Chondrocyte (in vitro differentiated cells): ENCODE measurements at regions not wholly inside any gene's neighbourhood (a gene's known extent, or its start where the extent isn't known, plus 50 kb on each side); places are given as distances from the start of the nearest gene placed in this dataset.

Experiments
- DNase-seq: peaks from one replicate; pipeline ENCODE4 v3.0.0; 2021; ENCODE audit warnings: mixed read lengths, low spot score
- H3K27ac Mint-ChIP-seq: one replicate; pipeline ENCODE4 v1.8.0; 2021; ENCODE audit warnings: mild to moderate bottlenecking, moderate library complexity, mixed read lengths; ENCODE audit not compliant: unreplicated experiment
- H3K27me3 Mint-ChIP-seq: 2 replicates; pipeline ENCODE4 v1.8.0; 2021; ENCODE audit warnings: low read depth, mixed read lengths
- H3K36me3 Mint-ChIP-seq: 2 replicates; pipeline ENCODE4 v1.8.0; 2021; ENCODE audit warnings: low read depth, mixed read lengths
- H3K4me1 Mint-ChIP-seq: 2 replicates; pipeline ENCODE4 v1.8.0; 2021; ENCODE audit warnings: low read depth, mild to moderate bottlenecking, mixed read lengths
- H3K4me3 Mint-ChIP-seq: one replicate; pipeline ENCODE4 v1.8.0; 2021; ENCODE audit warnings: mild to moderate bottlenecking, moderate library complexity, mixed read lengths; ENCODE audit not compliant: unreplicated experiment
- H3K9me3 Mint-ChIP-seq: 2 replicates; pipeline ENCODE4 v1.8.0; 2021; ENCODE audit warnings: low read depth, mixed read lengths
- TF ChIP-seq, protein P1 (sequence below): fragments of 200-600 bp; sonication (generic); IDR thresholded peaks from 2 replicates; pipeline ENCODE4 v1.5.0; 2021; ENCODE audit warnings: antibody characterized with exemption, mild to moderate bottlenecking, moderate library complexity

DNA sequence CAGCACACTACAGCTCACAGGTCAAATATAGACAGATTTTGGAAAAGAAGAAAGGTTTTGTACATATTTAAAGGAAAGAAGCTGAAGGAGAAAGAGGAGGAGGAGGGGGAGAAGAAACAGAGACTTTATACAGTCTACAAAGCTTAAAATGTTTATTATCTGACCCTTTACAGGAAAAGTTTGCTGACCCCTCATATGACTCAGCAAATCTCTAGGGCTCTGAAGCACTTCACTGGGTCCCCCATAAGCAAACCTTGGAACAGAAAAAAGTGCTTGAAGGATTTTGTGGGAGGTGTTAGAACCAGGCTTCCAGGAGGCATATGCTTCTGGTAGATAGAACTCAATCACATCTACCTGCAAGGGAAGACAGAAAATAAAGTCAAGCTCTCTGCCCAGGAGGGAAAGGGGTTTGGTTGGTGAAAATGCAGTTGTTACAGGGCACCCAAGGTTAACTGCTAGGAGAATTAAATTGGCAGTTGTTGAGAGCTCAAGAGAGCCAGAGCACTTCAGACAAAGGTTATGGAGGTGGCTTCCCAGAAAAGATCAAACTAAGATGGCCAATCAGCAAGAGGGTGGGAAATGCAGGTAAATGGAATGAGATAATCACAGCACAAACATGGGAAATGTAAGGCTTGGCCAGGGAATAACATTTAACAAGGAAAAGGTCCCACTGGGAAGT, 207.4 kb upstream of the SGK1 start:
- no peaks in the 10 kb centered on the region for H3K9me3 Mint-ChIP-seq
- H3K27me3 Mint-ChIP-seq: no peaks in the 10 kb centered on the region
- H3K27ac Mint-ChIP-seq: no peak overlapping the region
- peaks cover 33% of the 10 kb centered on the region for H3K4me1 Mint-ChIP-seq
- TF ChIP-seq, protein P1, sequence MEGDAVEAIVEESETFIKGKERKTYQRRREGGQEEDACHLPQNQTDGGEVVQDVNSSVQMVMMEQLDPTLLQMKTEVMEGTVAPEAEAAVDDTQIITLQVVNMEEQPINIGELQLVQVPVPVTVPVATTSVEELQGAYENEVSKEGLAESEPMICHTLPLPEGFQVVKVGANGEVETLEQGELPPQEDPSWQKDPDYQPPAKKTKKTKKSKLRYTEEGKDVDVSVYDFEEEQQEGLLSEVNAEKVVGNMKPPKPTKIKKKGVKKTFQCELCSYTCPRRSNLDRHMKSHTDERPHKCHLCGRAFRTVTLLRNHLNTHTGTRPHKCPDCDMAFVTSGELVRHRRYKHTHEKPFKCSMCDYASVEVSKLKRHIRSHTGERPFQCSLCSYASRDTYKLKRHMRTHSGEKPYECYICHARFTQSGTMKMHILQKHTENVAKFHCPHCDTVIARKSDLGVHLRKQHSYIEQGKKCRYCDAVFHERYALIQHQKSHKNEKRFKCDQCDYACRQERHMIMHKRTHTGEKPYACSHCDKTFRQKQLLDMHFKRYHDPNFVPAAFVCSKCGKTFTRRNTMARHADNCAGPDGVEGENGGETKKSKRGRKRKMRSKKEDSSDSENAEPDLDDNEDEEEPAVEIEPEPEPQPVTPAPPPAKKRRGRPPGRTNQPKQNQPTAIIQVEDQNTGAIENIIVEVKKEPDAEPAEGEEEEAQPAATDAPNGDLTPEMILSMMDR: no peak
- H3K4me3 Mint-ChIP-seq: no peak overlapping the region
- H3K36me3 Mint-ChIP-seq: no peaks in the 10 kb centered on the region
- no peak for DNase-seq

DNA sequence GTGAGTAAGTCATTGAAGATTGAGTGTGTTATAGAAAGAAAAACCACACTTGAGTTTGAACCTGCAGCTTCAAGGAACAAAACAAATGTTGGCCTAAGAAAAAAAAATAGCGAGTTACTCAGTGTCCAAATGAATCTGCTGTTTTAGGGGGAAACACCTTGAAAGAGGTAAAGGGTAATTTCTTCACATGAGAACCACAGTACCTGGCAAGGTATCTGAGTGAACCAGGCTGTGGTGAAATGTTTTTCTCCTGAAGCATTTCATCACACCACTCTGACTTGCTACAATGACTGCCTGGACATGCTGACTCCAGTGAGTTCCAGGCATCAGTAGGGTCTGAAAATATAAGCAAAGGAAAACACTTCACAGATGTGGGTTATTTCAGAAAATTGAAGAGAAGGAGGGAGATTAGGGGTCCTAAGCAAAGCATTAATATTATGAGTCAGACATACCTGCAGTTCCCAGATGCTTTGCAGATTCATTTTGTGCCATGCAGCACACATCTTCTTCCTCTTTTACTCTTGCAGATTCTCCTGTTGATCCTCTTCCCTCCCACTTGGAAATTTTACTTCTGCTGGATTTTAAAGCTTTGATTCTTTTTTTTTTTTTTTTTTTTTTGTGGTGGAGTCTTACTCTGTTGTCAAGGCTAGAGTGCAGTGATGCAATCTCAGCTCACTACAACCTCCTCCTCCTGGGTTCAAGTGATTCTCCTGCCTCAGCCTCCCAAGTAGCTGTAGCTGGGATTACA, 206.2 kb upstream of the SGK1 start:
- DNase-seq: no peak
- H3K9me3 Mint-ChIP-seq: no peaks in the 10 kb centered on the region
- H3K4me3 Mint-ChIP-seq: no peak overlapping the region
- H3K27ac Mint-ChIP-seq: no peak overlapping the region
- no peaks in the 10 kb centered on the region for H3K36me3 Mint-ChIP-seq
- TF ChIP-seq, protein P1: no peak
- no peaks in the 10 kb centered on the region for H3K27me3 Mint-ChIP-seq
- peaks cover 37% of the 10 kb centered on the region for H3K4me1 Mint-ChIP-seq

DNA sequence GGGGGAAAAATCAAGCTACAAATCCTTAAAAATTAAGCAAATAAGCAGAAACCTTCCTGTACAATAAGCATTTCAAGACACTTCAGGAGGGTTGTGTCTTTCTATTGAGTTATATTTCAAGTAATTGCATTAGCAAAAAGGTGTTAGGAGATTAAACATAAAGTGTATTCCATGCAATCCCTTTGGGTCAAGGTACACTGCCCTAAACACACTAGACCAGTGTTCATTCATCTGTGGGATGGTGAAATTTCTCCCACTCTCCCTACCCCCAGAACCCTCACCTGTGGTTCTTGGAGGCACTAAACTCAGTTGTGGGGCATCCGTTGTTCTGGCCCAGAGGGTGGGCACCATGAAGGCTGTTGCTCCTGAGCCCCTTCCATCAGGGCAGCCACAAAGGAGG, 205.1 kb upstream of the SGK1 start:
- Mint-ChIP-seq H3K9me3 (no peaks in the 10 kb centered on the region), H3K27me3 (no peaks in the 10 kb centered on the region), H3K4me1 (peaks cover 46% of the 10 kb centered on the region), H3K36me3 (no peaks in the 10 kb centered on the region), H3K27ac (no peak overlapping the region), H3K4me3 (no peak overlapping the region)
- no peak for DNase-seq
- TF ChIP-seq, protein P1: no peak

DNA sequence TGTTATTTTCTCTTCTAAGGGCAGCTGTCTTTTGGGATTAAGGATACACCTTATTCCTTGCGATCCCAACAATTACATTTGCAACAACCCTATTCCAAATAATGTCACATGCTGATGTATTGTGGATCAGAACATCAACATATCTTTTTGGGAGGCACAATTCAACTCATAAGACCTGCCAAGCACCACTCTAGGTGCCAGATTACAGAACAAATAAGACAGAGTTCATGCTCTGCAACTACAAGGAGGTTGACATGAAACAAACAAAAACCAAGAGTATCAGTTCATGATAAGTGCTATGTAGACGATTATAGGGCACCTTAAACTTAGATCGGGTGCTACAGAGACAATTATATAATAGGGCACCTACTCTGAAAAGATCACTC, 203.2 kb upstream of the SGK1 start:
- no peaks in the 10 kb centered on the region for H3K27me3 Mint-ChIP-seq
- no peak overlapping the region for H3K27ac Mint-ChIP-seq
- H3K36me3 Mint-ChIP-seq: no peaks in the 10 kb centered on the region
- TF ChIP-seq, protein P1: no peak
- peaks cover 58% of the 10 kb centered on the region for H3K4me1 Mint-ChIP-seq
- H3K9me3 Mint-ChIP-seq: no peaks in the 10 kb centered on the region
- no peak overlapping the region for H3K4me3 Mint-ChIP-seq
- DNase-seq: no peak

DNA sequence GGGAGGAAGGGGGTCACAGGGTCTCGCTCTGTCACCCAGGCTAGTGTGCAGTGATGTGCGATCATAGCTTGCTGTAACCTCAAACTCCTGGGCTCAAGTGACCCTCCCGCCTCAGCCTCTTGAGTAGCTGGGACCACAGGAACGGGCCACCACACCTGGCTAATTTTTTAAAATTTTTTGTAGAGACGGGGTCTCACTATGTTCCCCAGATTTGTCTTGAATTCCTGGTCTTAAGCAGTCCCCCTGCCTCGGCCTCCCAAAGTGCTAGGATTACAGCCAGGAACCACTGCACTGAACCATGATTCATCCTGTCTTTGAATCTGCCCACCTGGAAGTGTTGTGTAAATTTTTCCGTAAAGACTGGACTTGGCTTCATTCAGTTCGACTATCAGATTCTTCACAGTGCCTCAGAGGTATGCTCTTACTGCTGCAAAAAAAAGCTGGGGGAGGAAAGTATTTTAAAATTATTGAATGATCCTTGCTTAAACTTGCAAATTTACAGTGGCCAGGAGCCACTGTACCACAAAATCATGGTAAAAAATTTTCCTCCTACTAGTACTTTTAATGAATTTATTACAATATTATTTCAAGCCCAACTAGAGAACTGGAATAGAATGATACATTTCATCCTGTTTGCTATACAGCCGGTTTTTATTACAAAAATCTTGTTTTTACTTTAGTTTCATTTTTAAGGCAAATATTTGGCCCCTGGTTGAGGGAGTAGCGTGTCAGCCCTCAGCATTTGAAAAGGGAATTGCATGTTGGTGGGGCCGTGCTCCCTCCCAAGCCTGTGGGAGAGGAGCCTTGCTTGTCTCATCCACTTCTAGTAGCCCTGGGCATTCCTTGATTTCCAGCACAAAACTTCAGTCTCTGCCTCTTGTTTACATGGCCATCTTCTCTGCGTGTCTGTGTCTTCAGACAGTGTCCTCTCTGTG, 202.5 kb upstream of the SGK1 start:
- H3K36me3 Mint-ChIP-seq: no peaks in the 10 kb centered on the region
- H3K27me3 Mint-ChIP-seq: no peaks in the 10 kb centered on the region
- no peak for DNase-seq
- H3K4me3 Mint-ChIP-seq: no peak overlapping the region
- peaks cover 61% of the 10 kb centered on the region for H3K4me1 Mint-ChIP-seq
- H3K27ac Mint-ChIP-seq: peak overlapping the region; percentile 68
- H3K9me3 Mint-ChIP-seq: no peaks in the 10 kb centered on the region
- TF ChIP-seq, protein P1: no peak
